ENCODE measurements at regions not wholly inside any gene's neighbourhood (a gene's known extent, or its start where the extent isn't known, plus 50 kb on each side); places are given as distances from the start of the nearest gene placed in this dataset.

- H3K79me2 ChIP-seq (ENCODE audit: control insufficient read depth, insufficient read depth, low read length, poor library complexity) = no peaks in the 10 kb centered on the region
- peaks cover 14 to 19% of the 10 kb centered on the region in 2 experiments for H3K4me1 ChIP-seq (ENCODE audit: control insufficient read depth in 1 of 2, insufficient read depth in 2 of 2, low read length in 2 of 2)
- no peak overlapping the region for H3K4me2 ChIP-seq (ENCODE audit: low read length)
- no peak overlapping the region for H2BK12ac ChIP-seq (ENCODE audit: low read length)
- H2AFZ ChIP-seq (ENCODE audit: insufficient read depth, low read length, poor library complexity) = no peak overlapping the region
- no peak overlapping the region for H3K18ac ChIP-seq (ENCODE audit: low read length)
- H3K4ac ChIP-seq (ENCODE audit: low read depth, low read length) = no peak overlapping the region
- no peak for DNase-seq
- H3K14ac ChIP-seq (ENCODE audit: low read length) = no peak overlapping the region
- H3K4me3 ChIP-seq (ENCODE audit: low read depth, low read length) = no peak overlapping the region
- H3K27me3 ChIP-seq (ENCODE audit: insufficient read depth, low read length) = no peaks in the 10 kb centered on the region
- peaks cover 1% of the 10 kb centered on the region for H3K79me1 ChIP-seq (ENCODE audit: low read length)
- no peak overlapping the region for H2BK120ac ChIP-seq (ENCODE audit: insufficient read depth, low read length, poor library complexity)
- H3K27ac ChIP-seq (ENCODE audit: low read depth, low read length) = no peak overlapping the region
- H3K9me3 ChIP-seq (ENCODE audit: insufficient read depth, low read depth, low read length) = no peaks in the 10 kb centered on the region
- no peak overlapping the region for H3K23ac ChIP-seq (ENCODE audit: low read length)
- no peak overlapping the region for H3K9ac ChIP-seq (ENCODE audit: low read length)
- H2BK5ac ChIP-seq (ENCODE audit: low read depth, low read length, poor library complexity) = no peak overlapping the region
- H4K91ac ChIP-seq (ENCODE audit: low read depth, low read length) = no peak overlapping the region
- H3K36me3 ChIP-seq (ENCODE audit: control insufficient read depth in 1 of 2, insufficient read depth in 2 of 2, low read length in 2 of 2) = no peaks in the 10 kb centered on the region
- H4K12ac ChIP-seq (ENCODE audit: low read depth, low read length) = no peak overlapping the region
- no peak overlapping the region for H4K8ac ChIP-seq (ENCODE audit: low read depth, low read length)
- no peak overlapping the region for H2AK5ac ChIP-seq (ENCODE audit: low read length)
- no CpG with 5 or more reads among the region's 6 CpGs for WGBS (ENCODE audit: extremely low coverage, insufficient coverage, insufficient read length)
Observed at GRCh38 chr1:116832308-116832931, 77.3 kb upstream of the PTGFRN start.

- Histone ChIP-seq H3K27me3 (ENCODE audit: insufficient read depth, low read length) (no peaks in the 10 kb centered on the region), H3K23ac (ENCODE audit: low read length) (no peak overlapping the region), H3K4ac (ENCODE audit: low read depth, low read length) (no peak overlapping the region), H4K12ac (ENCODE audit: low read depth, low read length) (no peak overlapping the region), H3K9me3 (ENCODE audit: insufficient read depth, low read depth, low read length) (no peaks in the 10 kb centered on the region), H3K79me1 (ENCODE audit: low read length) (peaks cover 1% of the 10 kb centered on the region), H3K14ac (ENCODE audit: low read length) (no peak overlapping the region), H3K79me2 (ENCODE audit: control insufficient read depth, insufficient read depth, low read length, poor library complexity) (no peaks in the 10 kb centered on the region), H2AFZ (ENCODE audit: insufficient read depth, low read length, poor library complexity) (no peak overlapping the region), H3K9ac (ENCODE audit: low read length) (no peak overlapping the region), H4K91ac (ENCODE audit: low read depth, low read length) (no peak overlapping the region), H2BK12ac (ENCODE audit: low read length) (no peak overlapping the region), H3K36me3 (ENCODE audit: control insufficient read depth in 1 of 2, insufficient read depth in 2 of 2, low read length in 2 of 2) (no peaks in the 10 kb centered on the region), H2AK5ac (ENCODE audit: low read length) (no peak overlapping the region), H2BK5ac (ENCODE audit: low read depth, low read length, poor library complexity) (no peak overlapping the region), H3K4me3 (ENCODE audit: low read depth, low read length) (no peak overlapping the region), H3K4me2 (ENCODE audit: low read length) (no peak overlapping the region), H3K4me1 (ENCODE audit: control insufficient read depth in 1 of 2, insufficient read depth in 2 of 2, low read length in 2 of 2) (peaks cover 14 to 19% of the 10 kb centered on the region in 2 experiments), H4K8ac (ENCODE audit: low read depth, low read length) (no peak overlapping the region), H3K18ac (ENCODE audit: low read length) (no peak overlapping the region), H2BK120ac (ENCODE audit: insufficient read depth, low read length, poor library complexity) (no peak overlapping the region), H3K27ac (ENCODE audit: low read depth, low read length) (no peak overlapping the region)
- WGBS (ENCODE audit: extremely low coverage, insufficient coverage, insufficient read length) = no CpG with 5 or more reads among the region's 3 CpGs
- DNase-seq = no peak
Observed at GRCh38 chr1:116832932-116833578, 76.7 kb upstream of the PTGFRN start.

GRCh38 chr1:116833718-116834117, 76.0 kb upstream of the PTGFRN start:
- Histone ChIP-seq H3K14ac (ENCODE audit: low read length) (no peak overlapping the region), H3K27ac (ENCODE audit: low read depth, low read length) (no peak overlapping the region), H3K4me3 (ENCODE audit: low read depth, low read length) (no peak overlapping the region)

DNA sequence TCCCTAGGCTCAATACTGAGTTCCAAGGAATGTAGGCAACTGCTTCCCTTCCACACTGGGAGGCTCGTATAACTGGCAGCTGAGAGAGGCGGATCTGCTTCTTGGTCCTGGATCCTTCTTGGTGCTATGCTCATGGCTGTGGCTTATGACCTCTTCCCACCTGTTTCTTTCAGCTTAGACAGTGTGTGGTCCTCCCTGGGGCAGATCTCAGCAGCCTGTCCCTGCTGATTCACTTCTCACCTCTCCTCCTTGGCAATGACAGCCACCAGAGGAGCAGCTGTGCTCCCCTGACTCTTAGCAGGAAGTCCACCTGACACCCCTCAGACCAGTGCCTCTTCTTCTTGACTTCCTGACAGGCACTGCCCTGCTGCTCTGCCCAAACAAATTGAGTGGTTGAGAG, 75.1 kb upstream of the PTGFRN start:
- no peak overlapping the region for H3K23ac ChIP-seq (ENCODE audit: low read length)
- no peak overlapping the region for H4K12ac ChIP-seq (ENCODE audit: low read depth, low read length)
- H3K4me2 ChIP-seq (ENCODE audit: low read length) = no peak overlapping the region
- peaks cover 1% of the 10 kb centered on the region for H3K79me1 ChIP-seq (ENCODE audit: low read length)
- no peak overlapping the region for H2AK5ac ChIP-seq (ENCODE audit: low read length)
- no peak for DNase-seq
- no peak overlapping the region for H4K91ac ChIP-seq (ENCODE audit: low read depth, low read length)
- no peak overlapping the region for H2BK12ac ChIP-seq (ENCODE audit: low read length)
- H2BK5ac ChIP-seq (ENCODE audit: low read depth, low read length, poor library complexity) = no peak overlapping the region
- no peaks in the 10 kb centered on the region for H3K27me3 ChIP-seq (ENCODE audit: insufficient read depth, low read length)
- H3K14ac ChIP-seq (ENCODE audit: low read length) = no peak overlapping the region
- no peak overlapping the region for H3K4me3 ChIP-seq (ENCODE audit: low read depth, low read length)
- no peak overlapping the region for H3K18ac ChIP-seq (ENCODE audit: low read length)
- H3K36me3 ChIP-seq (ENCODE audit: control insufficient read depth in 1 of 2, insufficient read depth in 2 of 2, low read length in 2 of 2) = no peaks in the 10 kb centered on the region
- no peak overlapping the region for H3K27ac ChIP-seq (ENCODE audit: low read depth, low read length)
- H3K79me2 ChIP-seq (ENCODE audit: control insufficient read depth, insufficient read depth, low read length, poor library complexity) = no peaks in the 10 kb centered on the region
- H2BK120ac ChIP-seq (ENCODE audit: insufficient read depth, low read length, poor library complexity) = no peak overlapping the region
- H3K9ac ChIP-seq (ENCODE audit: low read length) = no peak overlapping the region
- no peaks in the 10 kb centered on the region for H3K9me3 ChIP-seq (ENCODE audit: insufficient read depth, low read depth, low read length)
- H4K8ac ChIP-seq (ENCODE audit: low read depth, low read length) = no peak overlapping the region
- H3K4me1 ChIP-seq (ENCODE audit: control insufficient read depth in 1 of 2, insufficient read depth in 2 of 2, low read length in 2 of 2) = peaks cover 14 to 19% of the 10 kb centered on the region in 2 experiments
- WGBS (ENCODE audit: extremely low coverage, insufficient coverage, insufficient read length) = no CpG with 5 or more reads among the region's 2 CpGs
- H2AFZ ChIP-seq (ENCODE audit: insufficient read depth, low read length, poor library complexity) = no peak overlapping the region
- H3K4ac ChIP-seq (ENCODE audit: low read depth, low read length) = no peak overlapping the region

More at GRCh38 chr1:116833718-116834117, 76.0 kb upstream of the PTGFRN start:
- Histone ChIP-seq H2BK120ac (ENCODE audit: insufficient read depth, low read length, poor library complexity) (no peak overlapping the region), H2AFZ (ENCODE audit: insufficient read depth, low read length, poor library complexity) (no peak overlapping the region), H3K4me2 (ENCODE audit: low read length) (no peak overlapping the region), H4K91ac (ENCODE audit: low read depth, low read length) (no peak overlapping the region), H4K12ac (ENCODE audit: low read depth, low read length) (no peak overlapping the region), H3K79me2 (ENCODE audit: control insufficient read depth, insufficient read depth, low read length, poor library complexity) (no peaks in the 10 kb centered on the region), H3K36me3 (ENCODE audit: control insufficient read depth in 1 of 2, insufficient read depth in 2 of 2, low read length in 2 of 2) (no peaks in the 10 kb centered on the region), H3K18ac (ENCODE audit: low read length) (no peak overlapping the region), H3K4me1 (ENCODE audit: control insufficient read depth in 1 of 2, insufficient read depth in 2 of 2, low read length in 2 of 2) (peaks cover 14 to 19% of the 10 kb centered on the region in 2 experiments), H3K4ac (ENCODE audit: low read depth, low read length) (no peak overlapping the region), H3K27me3 (ENCODE audit: insufficient read depth, low read length) (no peaks in the 10 kb centered on the region), H2AK5ac (ENCODE audit: low read length) (no peak overlapping the region), H2BK12ac (ENCODE audit: low read length) (no peak overlapping the region), H3K9ac (ENCODE audit: low read length) (no peak overlapping the region), H3K79me1 (ENCODE audit: low read length) (peaks cover 1% of the 10 kb centered on the region), H4K8ac (ENCODE audit: low read depth, low read length) (no peak overlapping the region), H3K23ac (ENCODE audit: low read length) (no peak overlapping the region), H2BK5ac (ENCODE audit: low read depth, low read length, poor library complexity) (no peak overlapping the region), H3K9me3 (ENCODE audit: insufficient read depth, low read depth, low read length) (no peaks in the 10 kb centered on the region)
- DNase-seq = no peak
- no CpG with 5 or more reads among the region's 1 CpG for WGBS (ENCODE audit: extremely low coverage, insufficient coverage, insufficient read length)
